NCI-H1694 (cell line): ENCODE measurements at regions not wholly inside any gene's neighbourhood (a gene's known extent, or its start where the extent isn't known, plus 50 kb on each side); places are given as distances from the start of the nearest gene placed in this dataset.
"Not testable (repeated sequence)": the region's sequence is repeated elsewhere in the genome, so short reads cannot be mapped to it uniquely, and the experiment has no call there.

Experiments used
- DNase-seq: peaks from one replicate; lab custom pipeline; 2025; lab: John Stamatoyannopoulos, UW

GRCh38 chr13:103525530-103525929, 459.3 kb upstream of the SLC10A2 start:
- no peak for DNase-seq

DNA sequence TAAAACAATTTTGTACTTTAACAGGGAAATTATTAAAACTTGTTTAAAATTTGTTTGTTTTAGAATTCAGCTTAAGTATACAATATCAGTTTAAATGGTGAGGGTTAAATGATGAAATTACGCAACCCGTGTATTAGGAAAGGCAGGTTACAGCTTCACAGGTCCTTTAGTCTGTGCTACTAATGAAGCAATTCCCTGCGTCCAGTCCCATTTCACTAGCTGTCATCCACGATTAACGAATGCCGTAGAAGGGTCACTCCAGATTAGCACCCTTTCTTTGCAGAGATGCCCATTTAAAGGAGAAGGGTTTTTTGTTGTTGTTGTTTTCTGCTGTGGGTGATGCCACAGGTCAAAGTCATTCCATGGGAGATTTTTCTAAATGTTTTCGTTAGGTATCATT, 457.6 kb upstream of the SLC10A2 start:
- no peak for DNase-seq

DNA sequence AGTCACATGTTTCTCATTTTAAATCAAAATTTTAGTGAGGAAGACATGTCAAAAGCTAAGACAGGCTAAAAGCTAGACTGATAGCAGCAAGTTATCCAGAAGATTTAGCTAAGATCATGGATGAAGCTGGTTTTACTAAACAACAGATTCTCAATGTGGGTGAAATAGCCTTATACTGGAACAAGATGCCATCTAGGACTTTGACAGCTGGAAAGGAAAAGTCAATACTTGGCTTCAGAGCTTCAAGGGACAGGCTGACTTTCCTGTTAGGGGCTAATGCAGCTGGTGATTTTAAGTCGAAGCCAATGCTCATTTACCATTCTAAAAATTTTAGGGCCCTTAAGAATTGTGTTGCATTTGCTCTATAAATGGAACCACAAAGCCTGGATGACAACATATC, 455.3 kb upstream of the SLC10A2 start:
- DNase-seq: no peak

- no peak for DNase-seq
Measured at GRCh38 chr13:103517768-103518102, 451.5 kb upstream of the SLC10A2 start.

GRCh38 chr13:103517066-103517767, 451.0 kb upstream of the SLC10A2 start:
- no peak for DNase-seq

- no peak for DNase-seq
Measured at GRCh38 chr13:103516015-103516795, 450.0 kb upstream of the SLC10A2 start.

- DNase-seq: no peak
Measured at GRCh38 chr13:103515410-103515809, 449.2 kb upstream of the SLC10A2 start.

- no peak for DNase-seq
Measured at GRCh38 chr13:103514619-103515018, 448.4 kb upstream of the SLC10A2 start.

- no peak for DNase-seq
Measured at GRCh38 chr13:103514188-103514587, 448.0 kb upstream of the SLC10A2 start.

DNA sequence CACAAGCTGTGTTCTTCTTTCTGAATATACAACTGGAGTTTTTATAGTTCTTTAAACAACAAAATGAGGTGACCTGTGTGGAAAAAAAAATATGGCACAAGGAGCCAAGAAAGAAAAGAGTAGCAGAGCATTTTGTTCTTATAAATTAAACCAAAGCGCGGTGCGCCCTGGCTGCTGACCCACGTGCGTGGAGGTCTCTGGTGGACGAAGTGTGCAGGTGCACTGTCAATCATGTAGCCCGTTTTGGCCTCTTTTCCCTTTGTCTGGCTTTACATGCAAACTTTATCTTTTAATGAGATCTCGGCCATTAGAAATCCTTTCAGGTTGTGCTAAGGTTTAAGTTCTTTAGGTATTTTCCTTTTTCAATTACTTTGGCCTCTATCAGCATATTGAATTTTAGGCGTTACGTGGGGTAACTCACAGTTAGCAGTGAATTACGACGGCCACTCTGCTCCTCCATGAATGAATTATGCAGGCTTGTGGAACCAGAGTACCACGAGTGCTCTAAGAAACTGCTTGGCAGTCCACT, 443.9 kb upstream of the SLC10A2 start:
- DNase-seq: no peak

DNA sequence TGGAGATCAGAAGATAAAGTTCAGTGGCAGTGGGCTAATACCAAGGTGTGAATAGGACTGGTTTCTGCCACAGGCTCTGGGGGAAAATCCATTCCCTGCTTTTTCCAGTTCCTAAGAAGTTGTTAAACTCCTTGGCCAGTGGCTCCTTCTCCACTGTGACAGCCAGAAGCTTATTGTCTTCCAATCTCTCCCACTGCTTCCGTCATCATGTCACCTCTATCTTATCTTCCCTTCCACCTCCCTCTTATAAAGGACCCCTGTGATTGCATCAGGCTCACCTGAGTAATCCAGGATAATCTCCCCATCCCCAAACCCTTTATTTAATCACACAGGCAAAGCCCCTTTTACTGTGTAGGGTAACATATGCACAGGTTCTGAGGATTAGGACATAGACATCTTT, 431.2 kb upstream of the SLC10A2 start:
- DNase-seq: no peak

GRCh38 chr13:103487841-103488240, 421.6 kb upstream of the SLC10A2 start:
- DNase-seq: no peak

GRCh38 chr13:103473081-103473480, 406.9 kb upstream of the SLC10A2 start:
- DNase-seq: no peak

DNA sequence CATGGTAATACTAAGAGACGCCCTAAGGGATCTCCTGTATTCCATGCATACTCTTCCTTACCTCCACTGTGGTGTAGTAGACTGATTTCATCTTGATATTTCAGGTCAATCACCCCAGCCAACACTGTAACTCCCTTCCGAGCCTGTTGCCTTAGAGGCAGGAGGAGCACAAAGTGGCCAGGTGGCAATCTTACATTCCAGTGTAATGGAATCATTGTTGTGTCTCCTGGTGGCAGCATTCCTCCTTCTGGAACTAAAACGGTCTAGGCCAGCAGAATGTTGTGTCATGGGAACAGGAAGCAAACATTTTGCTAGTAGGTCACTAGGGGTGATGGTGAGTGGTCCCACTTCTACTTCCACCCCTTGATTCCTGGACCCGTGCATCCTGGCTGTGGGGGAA, 405.7 kb upstream of the SLC10A2 start:
- no peak for DNase-seq

DNA sequence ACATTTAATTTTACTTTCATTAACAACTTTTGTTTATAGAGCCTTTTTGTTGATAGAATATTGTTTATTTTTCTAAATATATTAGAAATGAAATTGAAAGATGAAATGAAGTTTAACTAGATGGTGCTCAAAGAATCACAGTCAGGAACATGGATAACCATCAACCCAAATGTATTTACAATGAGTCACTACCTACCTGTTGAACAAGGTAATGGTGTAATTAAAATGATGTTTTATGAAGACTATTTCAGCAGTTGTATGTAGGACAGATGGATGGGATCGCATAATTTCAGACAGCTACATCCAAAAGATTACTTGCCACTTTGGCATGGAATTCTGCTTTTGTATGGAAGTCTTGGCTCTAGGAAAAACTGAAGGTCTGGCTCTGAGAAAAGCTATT, 403.6 kb upstream of the SLC10A2 start:
- DNase-seq: no peak

- no peak for DNase-seq
Measured at GRCh38 chr13:103466761-103467160, 400.5 kb upstream of the SLC10A2 start.

DNA sequence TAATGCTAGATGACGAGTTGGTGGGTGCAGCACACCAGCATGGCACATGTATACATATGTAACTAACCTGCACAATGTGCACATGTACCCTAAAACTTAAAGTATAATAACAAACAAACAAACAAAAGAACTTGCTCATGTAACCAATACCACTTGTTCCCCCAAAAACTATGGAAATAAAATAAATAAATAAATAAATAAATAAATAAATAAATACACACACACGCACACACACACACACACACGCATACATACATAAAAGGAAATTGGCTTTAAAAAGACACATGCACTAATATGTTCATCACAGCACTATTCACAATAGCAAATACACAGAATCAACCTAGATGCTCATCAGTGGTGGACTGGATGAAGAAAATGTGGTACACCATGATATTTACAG, 394.0 kb upstream of the SLC10A2 start:
- DNase-seq: not testable (repeated sequence)

DNA sequence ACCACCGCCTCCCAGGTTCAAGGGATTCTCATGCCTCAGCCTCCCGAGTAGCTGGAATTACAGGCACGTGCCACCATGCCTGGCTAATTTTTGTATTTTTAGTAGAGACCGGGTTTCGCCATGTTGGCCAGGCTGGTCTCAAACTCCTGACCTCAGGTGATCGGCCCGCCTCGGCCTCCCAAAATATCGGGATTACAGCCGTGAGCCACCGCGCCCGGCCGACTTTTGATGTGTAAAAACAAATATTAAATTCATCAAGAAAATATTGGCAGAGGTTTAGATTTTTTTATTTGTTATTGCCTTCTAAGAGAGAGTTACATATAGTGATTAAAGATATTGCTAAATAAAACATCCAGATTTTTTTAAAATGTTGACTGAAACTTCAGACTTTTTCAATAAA, 390.8 kb upstream of the SLC10A2 start:
- DNase-seq: not testable (repeated sequence)

GRCh38 chr13:103451656-103452055, 385.4 kb upstream of the SLC10A2 start:
- DNase-seq: no peak

DNA sequence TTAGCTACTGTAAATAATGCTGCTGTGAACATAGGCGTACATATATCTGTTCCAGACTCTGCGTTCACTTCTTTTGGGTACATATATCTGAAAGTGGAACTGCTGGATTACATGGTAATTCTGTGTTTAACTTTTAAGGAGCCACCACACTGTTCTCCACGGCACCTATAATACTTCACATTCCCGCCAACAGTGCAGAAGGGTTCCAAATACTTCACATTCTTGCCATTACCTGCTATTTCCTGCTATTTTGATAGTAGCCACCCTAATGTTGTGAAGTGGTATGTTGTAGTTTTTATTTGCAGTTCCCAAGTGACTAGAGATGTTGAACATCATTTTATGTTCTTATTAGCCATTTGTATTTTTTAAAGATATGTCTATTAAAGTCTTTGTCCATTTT, 377.4 kb upstream of the SLC10A2 start:
- DNase-seq: no peak

GRCh38 chr13:103437651-103438050, 371.4 kb upstream of the SLC10A2 start:
- DNase-seq: no peak

DNA sequence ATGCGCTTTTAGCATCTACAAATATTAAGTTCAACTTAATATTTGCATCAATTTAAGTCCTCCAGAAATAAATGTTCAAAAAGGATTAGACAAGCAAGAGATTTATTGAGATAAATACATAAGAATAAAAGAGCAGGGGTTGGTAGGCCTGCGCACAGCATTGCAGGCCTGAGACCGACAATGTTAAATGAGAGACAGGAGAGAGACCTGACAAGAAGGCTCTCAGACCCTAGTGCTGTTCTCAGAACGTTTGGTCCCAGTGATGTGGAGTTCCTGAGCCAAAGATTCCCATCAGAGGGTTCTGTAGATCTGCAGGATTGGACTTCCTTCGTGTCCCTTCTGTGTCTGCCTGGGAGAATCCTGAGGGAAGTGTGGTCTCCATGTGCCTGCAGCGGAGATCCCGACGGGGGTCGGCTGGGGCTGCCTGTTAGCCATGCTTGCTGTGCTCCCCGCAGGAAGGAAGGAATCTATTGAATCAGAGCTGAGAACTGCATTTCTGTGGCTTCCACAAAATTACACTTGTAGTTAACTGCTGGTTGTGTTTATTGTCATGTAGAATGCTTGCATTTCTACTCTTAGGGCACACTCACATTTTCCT, 369.9 kb upstream of the SLC10A2 start:
- DNase-seq: no peak

GRCh38 chr13:103431856-103432255, 365.6 kb upstream of the SLC10A2 start:
- DNase-seq: peak; percentile 98
